ENCODE measurements at regions not wholly inside any gene's neighbourhood (a gene's known extent, or its start where the extent isn't known, plus 50 kb on each side); places are given as distances from the start of the nearest gene placed in this dataset.

- H3K9me3 Mint-ChIP-seq (ENCODE audit: low read depth), result no peaks in the 10 kb centered on the region
- H3K4me3 Mint-ChIP-seq (ENCODE audit: low read depth), result no peak overlapping the region
- no peaks in the 10 kb centered on the region for H3K36me3 Mint-ChIP-seq (ENCODE audit: insufficient read depth)
- TF ChIP-seq, protein P1, sequence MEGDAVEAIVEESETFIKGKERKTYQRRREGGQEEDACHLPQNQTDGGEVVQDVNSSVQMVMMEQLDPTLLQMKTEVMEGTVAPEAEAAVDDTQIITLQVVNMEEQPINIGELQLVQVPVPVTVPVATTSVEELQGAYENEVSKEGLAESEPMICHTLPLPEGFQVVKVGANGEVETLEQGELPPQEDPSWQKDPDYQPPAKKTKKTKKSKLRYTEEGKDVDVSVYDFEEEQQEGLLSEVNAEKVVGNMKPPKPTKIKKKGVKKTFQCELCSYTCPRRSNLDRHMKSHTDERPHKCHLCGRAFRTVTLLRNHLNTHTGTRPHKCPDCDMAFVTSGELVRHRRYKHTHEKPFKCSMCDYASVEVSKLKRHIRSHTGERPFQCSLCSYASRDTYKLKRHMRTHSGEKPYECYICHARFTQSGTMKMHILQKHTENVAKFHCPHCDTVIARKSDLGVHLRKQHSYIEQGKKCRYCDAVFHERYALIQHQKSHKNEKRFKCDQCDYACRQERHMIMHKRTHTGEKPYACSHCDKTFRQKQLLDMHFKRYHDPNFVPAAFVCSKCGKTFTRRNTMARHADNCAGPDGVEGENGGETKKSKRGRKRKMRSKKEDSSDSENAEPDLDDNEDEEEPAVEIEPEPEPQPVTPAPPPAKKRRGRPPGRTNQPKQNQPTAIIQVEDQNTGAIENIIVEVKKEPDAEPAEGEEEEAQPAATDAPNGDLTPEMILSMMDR (IDR thresholded peaks at IDR 0.05; ENCODE audit: unreplicated experiment), result no peak
- DNase-seq (ENCODE audit: low spot score, unreplicated experiment), result no peak
- H3K4me1 Mint-ChIP-seq (ENCODE audit: low read depth), result peaks cover 9% of the 10 kb centered on the region
- H3K27me3 Mint-ChIP-seq, result no peaks in the 10 kb centered on the region
- no peak overlapping the region for H3K27ac Mint-ChIP-seq
Measured at GRCh38 chr7:116310141-116310540, 99.8 kb downstream of the TES start.

DNA sequence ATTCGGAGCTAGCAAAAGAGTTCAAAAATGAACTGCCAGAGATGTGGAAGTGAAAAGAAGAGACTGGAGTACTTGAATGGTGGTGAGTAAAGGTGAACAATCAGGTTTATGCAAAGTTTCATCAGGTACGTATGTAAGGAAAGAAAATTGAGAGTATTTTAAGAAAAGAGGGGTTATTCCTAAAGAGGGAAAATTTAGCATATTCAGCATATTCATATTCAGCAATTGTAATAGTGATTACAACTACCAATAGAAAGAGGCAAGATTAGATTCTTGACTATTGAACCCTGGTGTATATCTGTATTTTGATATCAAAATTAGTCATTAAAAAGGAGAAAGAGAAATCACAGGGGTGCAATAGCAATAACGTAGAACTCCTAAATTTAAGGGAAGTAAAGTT, 100.9 kb downstream of the TES start:
- H3K27me3 Mint-ChIP-seq, result no peaks in the 10 kb centered on the region
- no peak for DNase-seq (ENCODE audit: low spot score, unreplicated experiment)
- no peak overlapping the region for H3K4me3 Mint-ChIP-seq (ENCODE audit: low read depth)
- H3K4me1 Mint-ChIP-seq (ENCODE audit: low read depth), result peaks cover 2% of the 10 kb centered on the region
- H3K9me3 Mint-ChIP-seq (ENCODE audit: low read depth), result no peaks in the 10 kb centered on the region
- H3K27ac Mint-ChIP-seq, result no peak overlapping the region
- TF ChIP-seq, protein P1 (IDR thresholded peaks at IDR 0.05; ENCODE audit: unreplicated experiment), result no peak
- H3K36me3 Mint-ChIP-seq (ENCODE audit: insufficient read depth), result no peaks in the 10 kb centered on the region

DNA sequence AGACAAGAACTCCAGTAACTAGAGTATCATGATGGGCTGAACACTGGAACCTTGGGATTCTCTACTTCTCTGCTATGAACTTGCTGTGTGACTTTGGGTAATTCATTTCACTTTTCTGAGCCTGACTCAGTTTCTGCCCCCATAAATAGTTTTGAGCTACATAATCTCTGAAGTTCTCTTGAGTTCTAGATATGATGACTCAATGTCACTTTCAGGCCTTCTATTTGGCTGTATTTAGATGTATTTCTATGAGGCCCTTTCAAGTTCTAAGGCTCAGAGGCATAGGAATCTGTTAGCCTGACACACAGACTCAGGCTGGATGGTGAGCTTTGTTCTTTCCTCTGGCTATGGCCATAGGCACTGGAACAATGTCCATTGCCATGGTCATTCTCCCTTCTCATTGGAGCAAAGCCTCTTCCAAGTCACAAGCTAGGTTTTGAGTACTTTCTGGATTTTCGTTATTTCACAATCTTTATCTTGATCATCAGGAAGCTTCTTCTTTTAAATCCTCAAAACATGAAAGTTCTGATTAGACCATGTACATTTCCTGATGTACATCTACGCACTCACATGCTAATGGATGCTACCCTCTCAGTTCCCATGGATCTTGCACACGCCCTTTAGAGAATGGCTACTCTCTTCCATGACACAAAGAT, 101.6 kb downstream of the TES start:
- DNase-seq (ENCODE audit: low spot score, unreplicated experiment), result no peak
- H3K36me3 Mint-ChIP-seq (ENCODE audit: insufficient read depth), result no peaks in the 10 kb centered on the region
- TF ChIP-seq, protein P1 (IDR thresholded peaks at IDR 0.05; ENCODE audit: unreplicated experiment), result no peak
- no peak overlapping the region for H3K4me3 Mint-ChIP-seq (ENCODE audit: low read depth)
- peaks cover 3% of the 10 kb centered on the region for H3K27me3 Mint-ChIP-seq
- no peak overlapping the region for H3K27ac Mint-ChIP-seq
- no peaks in the 10 kb centered on the region for H3K9me3 Mint-ChIP-seq (ENCODE audit: low read depth)
- H3K4me1 Mint-ChIP-seq (ENCODE audit: low read depth), result no peaks in the 10 kb centered on the region

GRCh38 chr7:116315293-116315692, 105.0 kb downstream of the TES start:
- no peaks in the 10 kb centered on the region for H3K36me3 Mint-ChIP-seq (ENCODE audit: insufficient read depth)

DNA sequence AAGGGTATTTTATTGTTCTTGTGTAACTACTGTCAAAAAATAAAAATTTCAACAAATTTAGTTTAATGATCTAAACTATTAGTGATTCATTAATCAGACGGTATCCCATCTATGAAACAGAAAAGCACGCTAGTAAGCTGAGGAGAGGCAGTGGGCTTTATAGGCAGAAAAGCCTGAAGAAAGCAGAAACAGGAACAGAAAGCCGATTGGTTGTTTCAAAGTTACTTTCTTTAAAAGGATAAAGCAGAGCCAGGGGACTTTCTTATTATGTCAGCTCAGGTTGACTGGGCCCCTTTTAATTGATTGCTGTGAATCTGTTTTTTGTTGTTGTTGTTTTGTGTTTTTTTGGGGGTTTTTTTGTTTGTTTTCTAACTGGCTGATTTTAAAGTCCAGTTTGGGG, 105.5 kb downstream of the TES start:
- no peak for DNase-seq (ENCODE audit: low spot score, unreplicated experiment)
- H3K9me3 Mint-ChIP-seq (ENCODE audit: low read depth), result peaks cover 4% of the 10 kb centered on the region
- no peaks in the 10 kb centered on the region for H3K36me3 Mint-ChIP-seq (ENCODE audit: insufficient read depth)
- no peak overlapping the region for H3K27ac Mint-ChIP-seq
- H3K4me3 Mint-ChIP-seq (ENCODE audit: low read depth), result no peak overlapping the region
- TF ChIP-seq, protein P1 (IDR thresholded peaks at IDR 0.05; ENCODE audit: unreplicated experiment), result no peak
- H3K27me3 Mint-ChIP-seq, result peaks cover 3% of the 10 kb centered on the region
- peaks cover 3% of the 10 kb centered on the region for H3K4me1 Mint-ChIP-seq (ENCODE audit: low read depth)

More at GRCh38 chr7:116315293-116315692, 105.0 kb downstream of the TES start:
- Mint-ChIP-seq H3K4me1 (ENCODE audit: low read depth) (peaks cover 3% of the 10 kb centered on the region), H3K9me3 (ENCODE audit: low read depth) (peaks cover 4% of the 10 kb centered on the region), H3K4me3 (ENCODE audit: low read depth) (no peak overlapping the region), H3K27me3 (peaks cover 3% of the 10 kb centered on the region), H3K27ac (no peak overlapping the region)
- DNase-seq (ENCODE audit: low spot score, unreplicated experiment), result no peak
- TF ChIP-seq, protein P1 (IDR thresholded peaks at IDR 0.05; ENCODE audit: unreplicated experiment), result no peak
